NCI-H748 (cell line): ENCODE measurements at regions not wholly inside any gene's neighbourhood (a gene's known extent, or its start where the extent isn't known, plus 50 kb on each side); places are given as distances from the start of the nearest gene placed in this dataset.
"Not testable (repeated sequence)": the region's sequence is repeated elsewhere in the genome, so short reads cannot be mapped to it uniquely, and the experiment has no call there.

Source experiments
- DNase-seq: peaks from one replicate; lab custom pipeline; 2025; ENCODE audit not compliant: unreplicated experiment; lab: John Stamatoyannopoulos, UW

GRCh38 chr6:75031102-75031501, 174.8 kb downstream of the COL12A1 start:
- DNase-seq: not testable (repeated sequence)

- DNase-seq: no peak
These were observed 176.5 kb downstream of the COL12A1 start for GRCh38 chr6:75029333-75029732.

- DNase-seq: no peak
These were observed 180.5 kb downstream of the COL12A1 start for GRCh38 chr6:75025371-75025770.

- DNase-seq: no peak
These were observed 181.0 kb downstream of the COL12A1 start for GRCh38 chr6:75024828-75025227.

GRCh38 chr6:75023634-75024033, 182.2 kb downstream of the COL12A1 start:
- no peak for DNase-seq

GRCh38 chr6:75020971-75021370, 184.9 kb downstream of the COL12A1 start:
- DNase-seq: no peak

- no peak for DNase-seq
These were observed 185.5 kb downstream of the COL12A1 start for GRCh38 chr6:75020376-75020775.

- no peak for DNase-seq
These were observed 193.8 kb downstream of the COL12A1 start for GRCh38 chr6:75012018-75012417.

GRCh38 chr6:75003984-75004383, 201.9 kb downstream of the COL12A1 start:
- not testable (repeated sequence) for DNase-seq

- DNase-seq: no peak
These were observed 208.2 kb downstream of the COL12A1 start for GRCh38 chr6:74997646-74998045.

GRCh38 chr6:74993136-74993535, 212.7 kb downstream of the COL12A1 start:
- DNase-seq: no peak

GRCh38 chr6:74991573-74992332, 214.1 kb downstream of the COL12A1 start:
- no peak for DNase-seq

- no peak for DNase-seq
These were observed 226.6 kb downstream of the COL12A1 start for GRCh38 chr6:74979065-74979766.

GRCh38 chr6:74976701-74977100, 229.2 kb downstream of the COL12A1 start:
- no peak for DNase-seq

GRCh38 chr6:74976026-74976425, 229.8 kb downstream of the COL12A1 start:
- no peak for DNase-seq

- no peak for DNase-seq
These were observed 232.3 kb downstream of the COL12A1 start for GRCh38 chr6:74973591-74973990.

GRCh38 chr6:74971633-74972032, 234.2 kb downstream of the COL12A1 start:
- DNase-seq: no peak

- no peak for DNase-seq
These were observed 236.1 kb downstream of the COL12A1 start for GRCh38 chr6:74969591-74970267.

GRCh38 chr6:74967821-74968220, 238.0 kb downstream of the COL12A1 start:
- DNase-seq: no peak

GRCh38 chr6:74966712-74967111, 239.1 kb downstream of the COL12A1 start:
- DNase-seq: no peak

- no peak for DNase-seq
These were observed 240.9 kb downstream of the COL12A1 start for GRCh38 chr6:74964871-74965441.
